ENCODE measurements at regions not wholly inside any gene's neighbourhood (a gene's known extent, or its start where the extent isn't known, plus 50 kb on each side); places are given as distances from the start of the nearest gene placed in this dataset.

DNA sequence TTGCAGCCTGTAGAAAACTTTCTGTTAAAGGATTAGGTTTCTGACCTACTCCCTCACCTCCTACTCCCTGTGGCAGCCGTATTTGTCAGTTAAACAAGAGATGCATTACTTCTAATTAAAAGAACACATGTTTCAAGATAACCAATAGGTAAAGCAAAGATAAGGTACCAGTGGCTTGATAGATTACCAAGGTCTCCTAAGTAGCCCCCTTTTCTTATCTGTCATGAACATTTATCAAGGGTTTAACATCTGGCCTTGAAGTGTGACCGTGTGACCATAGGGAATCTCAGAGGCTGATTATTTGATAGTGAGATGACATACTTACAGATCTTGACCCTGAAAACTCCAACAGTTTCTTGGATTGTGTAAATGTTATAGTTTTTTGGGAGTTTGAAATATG is 764.0 kb upstream of the EDIL3 start:
- no peaks in the 10 kb centered on the region for H3K27me3 ChIP-seq (ENCODE audit: control insufficient read depth in 1 of 2, insufficient read depth in 2 of 2, low read length in 2 of 2)
- no peaks in the 10 kb centered on the region for H3K9me3 ChIP-seq (ENCODE audit: low read length)
- no peaks in the 10 kb centered on the region for H3K36me3 ChIP-seq (replicated peaks in 1 of 2; ENCODE audit: control insufficient read depth in 1 of 2, insufficient read depth in 2 of 2, low read length in 2 of 2)
- CTCF ChIA-PET (ENCODE audit: low intra/inter-chr PET ratio, low total read pairs): no interaction called here
- no TSS peak for BruUV-seq (replicated peaks)
- FAIRE-seq (no peak), DNase-seq (ENCODE audit: low spot score) (no peak), ATAC-seq (no peak)
- POLR2A ChIA-PET: no interaction called here
- no peaks in the 10 kb centered on the region for H3K79me2 ChIP-seq (ENCODE audit: insufficient read depth, low read length)
- no peak overlapping the region for H3K4me2 ChIP-seq (ENCODE audit: low read depth, low read length)
- no peak overlapping the region for H3K27ac ChIP-seq (ENCODE audit: extremely low read length, insufficient read depth, low read length)
- no peak overlapping the region for H3K9ac ChIP-seq (ENCODE audit: insufficient read depth, low read depth, low read length)
- in situ Hi-C loops (cut with HindIII; ENCODE audit: extremely low pct_ligation_motif_present, low pct_unique_long_range_greater_than_20kb) (no loop called here), intact Hi-C loops (cut with micrococcal nuclease; ENCODE audit: unreplicated experiment) (no loop called here)
- no peaks in the 10 kb centered on the region for H4K20me1 ChIP-seq (ENCODE audit: insufficient read depth, low read length)
- H2AFZ ChIP-seq (ENCODE audit: low read length): no peak overlapping the region
- no peak for TF ChIP-seq NFYB (CRISPR knock-in tag; IDR thresholded peaks at IDR 0.05)
- no peak overlapping the region for H3K4me3 ChIP-seq (replicated peaks in 1 of 3; ENCODE audit: insufficient read depth in 1 of 3, low read depth in 2 of 3, low read length in 3 of 3)
- 3% methylated on average over 2 of the region's 2 CpGs for WGBS (ENCODE audit: low lambda C conversion rate)
- no peaks in the 10 kb centered on the region for H3K4me1 ChIP-seq (ENCODE audit: insufficient read depth, low read length)

DNA sequence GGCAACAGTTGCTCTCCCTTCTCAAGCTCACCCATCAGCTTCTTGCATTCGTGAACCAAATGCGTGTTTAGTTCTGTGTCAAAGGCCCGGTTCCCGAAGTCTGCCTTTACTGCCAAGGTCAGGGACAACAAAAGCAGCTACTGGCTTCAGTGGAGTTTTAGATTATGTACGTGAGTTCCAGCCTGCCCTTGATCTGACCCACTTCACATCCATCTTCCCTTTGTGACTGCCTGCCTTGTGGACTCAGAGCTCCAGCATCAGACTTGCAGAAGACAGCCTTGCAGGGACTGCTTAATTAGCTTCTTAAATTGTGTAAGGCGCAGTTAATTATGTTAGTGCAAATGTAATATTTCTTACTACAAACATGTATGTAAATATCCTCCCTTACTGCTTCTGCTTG is 774.7 kb upstream of the EDIL3 start:
- no peak overlapping the region for H3K27ac ChIP-seq (ENCODE audit: extremely low read length, insufficient read depth, low read length)
- H3K27me3 ChIP-seq (ENCODE audit: control insufficient read depth in 1 of 2, insufficient read depth in 2 of 2, low read length in 2 of 2): no peaks in the 10 kb centered on the region
- H2AFZ ChIP-seq (ENCODE audit: low read length): no peak overlapping the region
- intact Hi-C loops (cut with micrococcal nuclease; ENCODE audit: unreplicated experiment) (no loop called here), in situ Hi-C loops (cut with HindIII; ENCODE audit: extremely low pct_ligation_motif_present, low pct_unique_long_range_greater_than_20kb) (no loop called here)
- no peak for FAIRE-seq
- H3K4me2 ChIP-seq (ENCODE audit: low read depth, low read length): no peak overlapping the region
- no peaks in the 10 kb centered on the region for H3K79me2 ChIP-seq (ENCODE audit: insufficient read depth, low read length)
- POLR2A ChIA-PET: no interaction called here
- ATAC-seq: no peak
- no peaks in the 10 kb centered on the region for H4K20me1 ChIP-seq (ENCODE audit: insufficient read depth, low read length)
- no TSS peak for BruUV-seq (replicated peaks)
- H3K9ac ChIP-seq (ENCODE audit: insufficient read depth, low read depth, low read length): no peak overlapping the region
- 0 out of 2 replicates have a peak, but pooled peaks cover 4% of the 10 kb centered on the region for H3K9me3 ChIP-seq (ENCODE audit: low read length)
- H3K4me3 ChIP-seq (replicated peaks in 1 of 3; ENCODE audit: insufficient read depth in 1 of 3, low read depth in 2 of 3, low read length in 3 of 3): no peak overlapping the region
- WGBS (ENCODE audit: low lambda C conversion rate): 0% methylated on average over 6 of the region's 6 CpGs
- H3K36me3 ChIP-seq (replicated peaks in 1 of 2; ENCODE audit: control insufficient read depth in 1 of 2, insufficient read depth in 2 of 2, low read length in 2 of 2): no peaks in the 10 kb centered on the region
- CTCF ChIA-PET (ENCODE audit: low intra/inter-chr PET ratio, low total read pairs): no interaction called here
- no peak for DNase-seq (ENCODE audit: low spot score)
- no peaks in the 10 kb centered on the region for H3K4me1 ChIP-seq (ENCODE audit: insufficient read depth, low read length)
- TF ChIP-seq, protein P1, sequence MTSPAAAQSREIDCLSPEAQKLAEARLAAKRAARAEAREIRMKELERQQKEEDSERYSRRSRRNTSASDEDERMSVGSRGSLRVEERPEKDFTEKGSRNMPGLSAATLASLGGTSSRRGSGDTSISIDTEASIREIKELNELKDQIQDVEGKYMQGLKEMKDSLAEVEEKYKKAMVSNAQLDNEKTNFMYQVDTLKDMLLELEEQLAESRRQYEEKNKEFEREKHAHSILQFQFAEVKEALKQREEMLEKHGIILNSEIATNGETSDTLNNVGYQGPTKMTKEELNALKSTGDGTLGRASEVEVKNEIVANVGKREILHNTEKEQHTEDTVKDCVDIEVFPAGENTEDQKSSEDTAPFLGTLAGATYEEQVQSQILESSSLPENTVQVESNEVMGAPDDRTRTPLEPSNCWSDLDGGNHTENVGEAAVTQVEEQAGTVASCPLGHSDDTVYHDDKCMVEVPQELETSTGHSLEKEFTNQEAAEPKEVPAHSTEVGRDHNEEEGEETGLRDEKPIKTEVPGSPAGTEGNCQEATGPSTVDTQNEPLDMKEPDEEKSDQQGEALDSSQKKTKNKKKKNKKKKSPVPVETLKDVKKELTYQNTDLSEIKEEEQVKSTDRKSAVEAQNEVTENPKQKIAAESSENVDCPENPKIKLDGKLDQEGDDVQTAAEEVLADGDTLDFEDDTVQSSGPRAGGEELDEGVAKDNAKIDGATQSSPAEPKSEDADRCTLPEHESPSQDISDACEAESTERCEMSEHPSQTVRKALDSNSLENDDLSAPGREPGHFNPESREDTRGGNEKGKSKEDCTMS (CRISPR knock-in tag; conservative IDR thresholded peaks at IDR 0.05): no peak
- TF ChIP-seq ZNF703 (CRISPR knock-in tag; IDR thresholded peaks at IDR 0.05; ENCODE audit: borderline replicate concordance) (no peak), BHLHE40 (IDR thresholded peaks at IDR 0.05; ENCODE audit: low read length) (no peak), MXD4 (CRISPR knock-in tag; IDR thresholded peaks at IDR 0.05) (no peak), ZNF605 (CRISPR knock-in tag; IDR thresholded peaks at IDR 0.05) (no peak), NFE2L2 (IDR thresholded peaks at IDR 0.05; ENCODE audit: low read length) (no peak), NFE2 (CRISPR knock-in tag; IDR thresholded peaks at IDR 0.05) (no peak), ZNF782 (CRISPR knock-in tag; IDR thresholded peaks at IDR 0.05; ENCODE audit: borderline replicate concordance) (no peak), ZNF549 (CRISPR knock-in tag; IDR thresholded peaks at IDR 0.05) (no peak), ZNF510 (CRISPR knock-in tag; IDR thresholded peaks at IDR 0.05; ENCODE audit: low read depth) (no peak), RELA (CRISPR knock-in tag; IDR thresholded peaks at IDR 0.05) (no peak), ZNF441 (CRISPR knock-in tag; IDR thresholded peaks at IDR 0.05; ENCODE audit: borderline replicate concordance) (no peak), SMAD9 (CRISPR knock-in tag; IDR thresholded peaks at IDR 0.05) (no peak)
- TF ChIP-seq, protein P2, sequence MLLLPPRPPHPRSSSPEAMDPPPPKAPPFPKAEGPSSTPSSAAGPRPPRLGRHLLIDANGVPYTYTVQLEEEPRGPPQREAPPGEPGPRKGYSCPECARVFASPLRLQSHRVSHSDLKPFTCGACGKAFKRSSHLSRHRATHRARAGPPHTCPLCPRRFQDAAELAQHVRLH (CRISPR knock-in tag; IDR thresholded peaks at IDR 0.05; ENCODE audit: borderline replicate concordance, low read depth): no peak
- TF ChIP-seq, protein P3, sequence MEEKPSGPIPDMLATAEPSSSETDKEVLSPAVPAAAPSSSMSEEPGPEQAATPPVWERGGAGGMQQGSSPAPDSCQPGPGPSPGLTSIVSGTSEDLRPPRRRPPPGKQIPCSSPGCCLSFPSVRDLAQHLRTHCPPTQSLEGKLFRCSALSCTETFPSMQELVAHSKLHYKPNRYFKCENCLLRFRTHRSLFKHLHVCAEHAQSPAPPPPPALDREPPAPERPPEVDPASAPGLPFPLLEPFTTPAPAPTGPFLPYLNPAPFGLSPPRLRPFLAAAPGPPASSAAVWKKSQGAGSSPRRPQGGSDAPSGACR (CRISPR knock-in tag; IDR thresholded peaks at IDR 0.05): no peak
- TF ChIP-seq, protein P4, sequence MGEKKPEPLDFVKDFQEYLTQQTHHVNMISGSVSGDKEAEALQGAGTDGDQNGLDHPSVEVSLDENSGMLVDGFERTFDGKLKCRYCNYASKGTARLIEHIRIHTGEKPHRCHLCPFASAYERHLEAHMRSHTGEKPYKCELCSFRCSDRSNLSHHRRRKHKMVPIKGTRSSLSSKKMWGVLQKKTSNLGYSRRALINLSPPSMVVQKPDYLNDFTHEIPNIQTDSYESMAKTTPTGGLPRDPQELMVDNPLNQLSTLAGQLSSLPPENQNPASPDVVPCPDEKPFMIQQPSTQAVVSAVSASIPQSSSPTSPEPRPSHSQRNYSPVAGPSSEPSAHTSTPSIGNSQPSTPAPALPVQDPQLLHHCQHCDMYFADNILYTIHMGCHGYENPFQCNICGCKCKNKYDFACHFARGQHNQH (CRISPR knock-in tag; IDR thresholded peaks at IDR 0.05): no peak

Data from HepG2 (cell line).